ENCODE measurements at regions not wholly inside any gene's neighbourhood (a gene's known extent, or its start where the extent isn't known, plus 50 kb on each side); places are given as distances from the start of the nearest gene placed in this dataset.

GRCh38 chr5:103425686-103426454, 136.7 kb downstream of the NUDT12 start:
- TF ChIP-seq CTCF (IDR thresholded peaks at IDR 0.05), result no peak
- TF ChIP-seq POLR2A (IDR thresholded peaks at IDR 0.05; ENCODE audit: low read depth), result no peak
- no peak for TF ChIP-seq EP300 (IDR thresholded peaks at IDR 0.05)

All from esophagus muscularis mucosa (tissue), 4 donors.